NCI-H2107 treated with DMSO at 0.1 percent for 48 hours (cell line): ENCODE measurements at regions not wholly inside any gene's neighbourhood (a gene's known extent, or its start where the extent isn't known, plus 50 kb on each side); places are given as distances from the start of the nearest gene placed in this dataset.
A peak's percentile ranks its signal among the peaks of the same experiment; 100 is the strongest.
"Not testable (repeated sequence)": the region's sequence is repeated elsewhere in the genome, so short reads cannot be mapped to it uniquely, and the experiment has no call there.

Experiments used
- DNase-seq: peaks from one replicate; lab custom pipeline; 2025; ENCODE audit not compliant: unreplicated experiment; lab: John Stamatoyannopoulos, UW

GRCh38 chr6:6810727-6811126 lies 222.2 kb downstream of the LY86 start:
- no peak for DNase-seq

GRCh38 chr6:6811128-6812009 lies 222.8 kb downstream of the LY86 start:
- peak; percentile 85 for DNase-seq

GRCh38 chr6:6812427-6812826 lies 223.9 kb downstream of the LY86 start:
- no peak for DNase-seq

- no peak for DNase-seq
These were observed 227.2 kb downstream of the LY86 start for GRCh38 chr6:6815732-6816131.

GRCh38 chr6:6816716-6817115 lies 228.2 kb downstream of the LY86 start:
- no peak for DNase-seq

- DNase-seq, result no peak
These were observed 229.6 kb downstream of the LY86 start for GRCh38 chr6:6818078-6818639.

- peak; percentile 94 for DNase-seq
These were observed 232.2 kb downstream of the LY86 start for GRCh38 chr6:6820641-6821238.

- DNase-seq, result no peak
These were observed 233.2 kb downstream of the LY86 start for GRCh38 chr6:6821639-6822261.

GRCh38 chr6:6823030-6823429 lies 234.5 kb downstream of the LY86 start:
- no peak for DNase-seq

GRCh38 chr6:6823568-6824224 lies 235.2 kb downstream of the LY86 start:
- DNase-seq, result no peak

GRCh38 chr6:6824381-6824780 lies 235.9 kb downstream of the LY86 start:
- DNase-seq, result no peak

- DNase-seq, result peak; percentile 79
These were observed 236.8 kb downstream of the LY86 start for GRCh38 chr6:6825193-6825784.

- peak; percentile 61 for DNase-seq
These were observed 237.8 kb downstream of the LY86 start for GRCh38 chr6:6826095-6826901.

- DNase-seq, result no peak
These were observed 238.4 kb downstream of the LY86 start for GRCh38 chr6:6826961-6827360.

GRCh38 chr6:6829872-6830685 lies 241.6 kb downstream of the LY86 start:
- DNase-seq, result no peak

- not testable (repeated sequence) for DNase-seq
These were observed 242.2 kb downstream of the LY86 start for GRCh38 chr6:6830686-6831063.

- DNase-seq, result no peak
These were observed 243.9 kb downstream of the LY86 start for GRCh38 chr6:6832439-6832838.

- peak; percentile 80 for DNase-seq
These were observed 246.1 kb downstream of the LY86 start for GRCh38 chr6:6834356-6835222.
